Left renal cortex interstitium (tissue), 4 donors: ENCODE measurements at regions not wholly inside any gene's neighbourhood (a gene's known extent, or its start where the extent isn't known, plus 50 kb on each side); places are given as distances from the start of the nearest gene placed in this dataset.
"Not testable (repeated sequence)": the region's sequence is repeated elsewhere in the genome, so short reads cannot be mapped to it uniquely, and the experiment has no call there.

Experiments used
- DNase-seq, 4 donors: peaks; one replicate each; pipeline ENCODE4 v3.0.0-alpha.2; 2013; ENCODE audit warnings: low read depth in 4 of 4, low spot score in 2 of 4, missing footprints in 1 of 4

DNA sequence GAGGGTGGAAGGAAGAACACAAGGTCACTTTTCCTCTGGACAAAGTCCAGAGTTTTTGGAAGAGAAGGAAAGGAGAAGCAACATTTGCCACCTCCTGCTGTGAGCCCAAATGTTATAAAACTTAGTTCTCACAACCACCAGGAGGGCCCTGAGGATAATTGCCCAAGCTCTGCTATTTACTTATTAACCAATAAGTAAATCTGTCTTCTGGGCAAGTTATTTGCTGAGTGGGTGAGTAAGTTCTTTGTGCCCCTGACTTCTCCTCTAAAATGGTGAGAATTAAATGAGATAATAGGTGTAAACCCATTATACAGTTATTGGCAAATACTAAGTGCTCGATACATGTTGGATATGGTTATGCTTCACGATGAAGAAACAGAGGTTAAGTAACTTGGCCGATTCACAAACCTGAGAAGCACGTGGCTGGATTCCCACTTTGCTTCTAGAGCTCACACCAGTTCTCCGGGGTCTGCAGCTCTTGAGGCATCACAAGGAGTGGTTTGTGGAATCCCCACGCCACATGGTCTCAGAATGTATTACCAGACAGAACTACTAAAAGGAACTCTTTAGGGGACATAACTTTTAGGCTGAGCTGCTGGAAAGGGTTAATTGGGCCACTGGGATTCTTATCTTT, 164.1 kb downstream of the MYCN start:
- DNase-seq, result no peak

DNA sequence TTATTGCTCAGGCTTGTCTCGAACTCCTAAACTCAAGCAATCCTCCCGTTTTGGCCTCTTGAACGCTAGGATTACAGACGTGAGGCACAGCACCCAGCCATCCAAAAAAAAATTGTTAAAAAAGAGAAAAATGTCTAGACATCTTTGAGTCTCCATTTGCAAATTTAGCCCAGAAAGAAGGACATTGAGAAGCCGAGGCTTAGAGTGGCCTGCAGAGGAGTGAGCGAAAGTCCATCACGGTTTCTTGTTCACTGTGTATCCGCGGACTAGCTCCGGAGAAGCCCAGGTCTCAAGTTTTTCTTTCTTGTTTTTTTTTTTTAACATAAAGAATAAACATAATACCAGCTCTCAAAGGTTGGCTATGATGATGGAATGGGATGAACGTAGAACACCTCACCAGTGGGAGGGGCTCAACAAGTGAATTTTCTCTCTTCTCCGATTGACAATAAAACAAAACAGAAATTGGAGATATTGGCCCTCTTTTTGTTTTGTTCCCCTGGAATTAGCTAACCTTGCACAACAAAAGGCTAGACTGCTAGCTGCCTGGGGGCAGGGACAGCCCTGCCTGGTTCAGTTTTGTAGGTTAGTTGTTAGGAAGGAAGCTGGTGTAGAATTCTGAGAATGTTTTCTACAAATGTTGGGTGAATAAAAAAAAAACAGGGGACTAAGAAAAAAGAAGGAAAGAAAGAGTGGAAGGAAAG, 163.4 kb downstream of the MYCN start:
- DNase-seq, result no peak

DNA sequence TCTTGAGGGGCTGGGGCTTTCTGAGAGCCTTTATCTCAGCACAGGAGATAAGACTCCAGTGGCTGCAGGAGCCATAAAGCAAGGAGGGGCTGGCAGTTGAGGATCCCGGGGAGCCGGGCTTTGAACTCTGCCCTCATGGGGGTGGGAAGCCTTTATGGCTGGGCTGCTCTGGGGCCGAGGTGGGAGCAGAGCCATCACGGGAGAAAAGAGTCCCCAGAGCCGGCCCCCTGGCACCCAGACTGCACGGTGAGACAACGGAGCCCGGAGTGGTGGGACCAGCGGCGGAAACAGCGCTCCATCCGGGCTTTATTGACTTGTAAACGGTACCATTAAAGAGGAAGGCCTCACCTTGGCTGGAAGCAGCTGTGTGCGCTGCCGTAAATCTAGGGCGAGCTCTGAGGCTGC, 162.6 kb downstream of the MYCN start:
- no peak for DNase-seq

DNA sequence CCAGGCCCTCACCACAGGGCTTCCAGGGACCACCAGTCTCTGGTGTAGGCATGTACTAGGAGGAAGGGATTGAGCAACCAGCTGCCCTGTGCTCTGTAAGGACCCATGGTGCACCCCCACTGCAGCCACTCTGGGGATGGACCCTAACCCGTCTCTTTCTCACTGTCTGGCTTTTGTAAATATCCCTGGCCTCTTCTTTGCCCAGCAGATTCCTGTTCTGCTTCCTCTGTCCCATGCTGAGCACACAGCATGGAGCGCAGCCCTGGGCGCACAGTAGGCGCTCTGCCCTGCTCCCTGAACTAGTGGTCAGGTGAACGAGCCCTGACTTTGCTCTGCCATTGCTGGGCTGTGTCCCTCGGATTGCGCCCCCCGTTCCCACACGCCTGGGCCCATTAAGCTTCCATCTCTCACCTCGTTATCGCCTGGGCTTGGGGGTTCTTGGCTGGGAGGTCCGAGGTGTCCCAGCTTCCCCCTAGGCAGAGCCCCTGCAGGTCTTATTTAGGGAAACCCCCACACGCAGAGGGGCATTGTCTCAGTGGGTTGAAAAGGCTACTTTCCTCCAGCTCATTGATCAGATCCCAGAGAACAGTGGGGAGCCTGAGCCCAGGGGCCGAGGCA, 162.1 kb downstream of the MYCN start:
- no peak for DNase-seq

DNA sequence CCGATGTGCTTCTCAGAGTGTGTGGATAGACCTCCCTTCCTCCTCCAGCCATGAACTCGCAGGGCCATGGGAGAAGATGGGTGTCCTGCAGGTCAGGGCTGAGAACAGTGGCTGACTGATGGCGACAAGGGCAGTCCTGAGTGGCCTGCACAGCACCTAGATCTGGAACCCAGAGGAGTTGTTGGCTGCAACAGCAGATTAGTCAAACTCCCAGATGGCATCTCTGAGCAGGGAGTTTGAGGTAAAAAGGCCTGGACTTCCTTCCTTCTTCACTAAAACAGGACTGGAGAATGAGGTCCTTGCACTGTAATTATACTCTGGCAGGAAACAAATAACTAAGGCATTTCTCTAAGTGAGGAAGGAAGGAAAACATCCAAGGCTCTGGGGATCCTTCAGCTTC, 160.8 kb downstream of the MYCN start:
- no peak for DNase-seq

DNA sequence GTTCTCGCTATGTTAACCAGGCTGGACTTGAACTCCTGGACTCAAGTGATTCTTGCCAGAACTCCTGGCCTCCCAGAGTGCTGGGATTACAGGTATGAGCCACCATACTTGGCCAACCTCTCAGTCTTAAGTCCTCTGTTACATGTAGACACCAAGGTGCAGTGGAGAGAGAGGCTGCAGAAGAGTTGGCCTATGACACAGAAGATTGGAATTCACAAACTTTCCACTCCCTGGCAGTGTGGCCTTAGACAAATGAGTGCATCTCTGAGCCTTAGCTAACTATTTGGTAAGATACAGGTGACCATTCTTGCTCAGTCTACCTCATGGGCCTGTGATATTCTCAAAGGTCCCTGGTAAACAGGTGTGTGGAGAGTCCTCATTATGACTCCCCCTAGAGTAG, 159.7 kb downstream of the MYCN start:
- no peak for DNase-seq

DNA sequence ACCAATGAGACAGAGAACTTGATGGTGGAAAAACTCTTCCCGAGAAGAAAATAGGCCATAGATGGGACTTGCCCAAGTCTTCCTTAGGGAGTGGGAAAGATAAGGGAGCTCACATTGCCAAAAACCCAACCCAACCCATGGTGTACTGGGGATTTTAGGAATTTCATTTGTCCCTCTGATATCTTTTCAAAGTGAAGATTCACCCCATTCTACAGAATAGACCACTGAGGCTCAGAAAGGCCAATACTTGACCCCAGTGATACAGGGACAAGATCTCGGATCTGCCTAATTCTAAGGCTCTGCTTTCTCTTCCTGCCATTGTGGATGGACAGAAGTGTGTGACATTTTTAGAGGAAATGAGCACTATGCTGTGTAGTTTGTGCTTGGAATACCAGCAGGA, 159.0 kb downstream of the MYCN start:
- no peak for DNase-seq

DNA sequence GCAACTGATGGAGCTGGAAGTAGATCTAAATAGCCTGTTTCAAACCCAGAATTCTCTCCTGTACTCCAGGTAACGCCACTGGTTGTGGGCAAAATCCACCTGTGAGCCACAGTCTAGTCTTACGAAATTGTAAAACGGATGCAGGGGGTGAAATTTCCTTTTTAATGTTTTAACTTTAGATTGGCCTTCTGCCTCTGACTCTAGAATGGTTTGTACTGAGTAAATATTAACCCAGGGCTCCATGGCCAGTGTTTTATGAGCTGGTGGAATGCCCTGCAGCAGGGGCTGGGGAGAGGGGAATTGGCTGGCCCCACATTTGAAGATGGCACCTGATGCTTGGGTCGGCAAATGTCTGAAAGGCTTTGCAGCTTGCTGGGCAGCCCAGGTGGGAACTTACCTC, 156.6 kb downstream of the MYCN start:
- no peak for DNase-seq

DNA sequence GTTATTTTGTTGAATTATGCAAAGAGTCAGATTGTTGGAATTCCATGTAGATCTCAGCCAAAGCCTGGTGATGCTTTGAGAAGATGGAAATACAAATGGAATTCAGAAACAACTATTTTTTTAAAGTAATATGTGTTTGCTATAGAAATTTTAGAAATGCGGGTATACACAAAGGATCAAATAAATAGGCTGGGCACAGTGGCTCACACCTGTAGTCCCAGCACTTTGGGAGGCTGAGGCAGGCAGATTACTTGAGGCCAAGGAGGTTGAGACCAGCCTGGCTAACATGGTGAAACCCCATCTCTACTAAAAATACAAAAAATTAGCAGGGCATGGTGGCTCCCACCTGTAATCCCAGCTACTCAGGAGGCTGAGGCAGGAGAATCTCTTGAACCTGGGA, 155.1 kb downstream of the MYCN start:
- not testable (repeated sequence) for DNase-seq

DNA sequence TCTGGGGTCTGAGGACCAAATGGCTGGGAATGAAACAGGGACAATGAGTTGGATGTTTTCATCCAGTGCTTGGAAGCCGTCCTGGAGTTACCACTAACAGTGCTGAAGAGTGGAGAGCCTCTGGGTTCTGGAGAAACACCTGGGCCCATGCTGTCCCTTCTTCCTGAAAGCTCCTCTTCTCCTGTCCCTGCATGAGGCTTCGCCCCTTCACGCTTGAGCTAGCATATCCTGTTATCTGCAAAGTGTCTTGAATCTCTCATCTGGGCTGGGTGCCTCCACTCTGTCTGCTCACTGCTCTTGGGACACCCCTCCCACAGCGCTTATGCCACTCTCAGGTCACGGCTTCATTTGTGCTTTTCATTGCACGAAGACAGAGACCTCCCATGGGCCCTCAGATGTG, 154.5 kb downstream of the MYCN start:
- no peak for DNase-seq

DNA sequence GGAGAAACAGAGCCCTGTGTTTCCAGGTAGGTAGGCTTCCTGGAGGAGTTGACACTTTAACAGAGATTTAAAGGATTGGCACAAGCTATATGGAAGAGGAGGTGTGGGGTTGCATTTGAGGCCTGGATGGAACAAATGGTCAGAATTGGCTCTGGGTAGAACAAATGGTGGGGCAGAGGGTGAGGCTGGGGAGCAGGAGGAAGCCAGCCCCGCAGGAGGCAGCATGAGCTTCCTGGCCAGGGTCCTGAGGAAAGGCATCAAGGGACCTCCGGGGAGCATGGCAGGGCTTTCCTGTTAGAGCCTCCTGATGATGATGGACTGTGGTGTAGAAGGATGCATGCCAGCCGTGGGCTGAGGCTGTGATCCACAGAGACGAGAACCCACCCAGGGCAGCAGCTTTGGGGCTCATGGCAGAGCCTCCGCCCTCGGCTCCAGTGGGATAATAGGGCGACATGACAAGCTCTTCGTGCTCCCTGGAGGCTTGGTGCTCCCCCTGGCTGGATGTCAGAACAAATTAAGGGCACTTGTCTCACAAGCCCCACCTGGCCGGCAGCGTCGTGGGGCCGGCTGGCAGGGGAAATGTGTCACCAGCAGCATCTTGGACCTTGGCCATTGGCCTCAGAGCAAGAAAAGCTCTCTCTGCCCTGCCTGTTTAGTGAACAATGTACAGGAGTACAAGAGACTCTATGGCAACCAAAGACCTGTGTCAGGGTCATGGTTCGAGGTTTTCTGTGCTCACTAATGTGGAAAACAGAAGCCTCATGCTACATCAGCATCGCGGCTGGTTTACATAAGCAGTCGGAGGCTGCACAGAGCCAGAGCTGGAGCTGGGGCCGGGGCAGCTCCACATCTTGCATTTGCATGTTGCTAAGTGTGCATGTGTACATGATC, 153.5 kb downstream of the MYCN start:
- no peak for DNase-seq

DNA sequence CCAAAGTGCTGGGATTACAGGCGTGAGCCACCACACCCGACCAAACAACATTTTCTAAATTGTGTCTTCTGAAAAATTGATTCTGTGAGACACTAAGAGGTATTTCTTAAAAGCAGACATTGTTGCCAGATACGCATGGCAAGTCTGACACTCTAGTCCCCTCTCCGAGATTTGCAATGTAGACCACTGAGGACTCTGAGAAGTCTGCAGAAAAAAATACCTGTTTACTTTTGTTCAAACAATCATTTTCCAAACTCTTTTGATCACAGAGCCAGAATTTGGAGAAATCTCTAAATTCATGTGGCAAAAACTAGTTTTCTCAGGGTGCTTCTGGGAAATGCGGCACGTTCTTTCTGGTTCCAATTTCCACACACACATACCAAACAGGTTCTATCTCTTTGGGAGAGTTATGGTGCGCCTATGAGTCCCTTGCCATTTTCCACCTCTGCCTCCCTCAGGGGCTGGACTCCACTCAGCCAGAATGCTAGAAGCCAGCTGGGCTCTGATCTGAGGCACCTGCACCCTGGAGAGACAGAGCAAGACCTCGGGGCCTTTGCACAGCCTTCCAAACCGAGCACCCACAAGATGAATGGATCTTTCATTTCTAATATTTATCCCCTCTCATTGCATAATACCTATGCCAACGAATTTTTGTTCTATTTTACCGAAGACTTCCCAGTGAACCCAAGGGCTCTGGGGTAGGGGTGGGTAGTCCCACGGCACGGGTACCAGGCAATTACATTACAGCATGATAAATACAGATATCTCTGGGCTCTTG, 152.7 kb downstream of the MYCN start:
- no peak for DNase-seq

DNA sequence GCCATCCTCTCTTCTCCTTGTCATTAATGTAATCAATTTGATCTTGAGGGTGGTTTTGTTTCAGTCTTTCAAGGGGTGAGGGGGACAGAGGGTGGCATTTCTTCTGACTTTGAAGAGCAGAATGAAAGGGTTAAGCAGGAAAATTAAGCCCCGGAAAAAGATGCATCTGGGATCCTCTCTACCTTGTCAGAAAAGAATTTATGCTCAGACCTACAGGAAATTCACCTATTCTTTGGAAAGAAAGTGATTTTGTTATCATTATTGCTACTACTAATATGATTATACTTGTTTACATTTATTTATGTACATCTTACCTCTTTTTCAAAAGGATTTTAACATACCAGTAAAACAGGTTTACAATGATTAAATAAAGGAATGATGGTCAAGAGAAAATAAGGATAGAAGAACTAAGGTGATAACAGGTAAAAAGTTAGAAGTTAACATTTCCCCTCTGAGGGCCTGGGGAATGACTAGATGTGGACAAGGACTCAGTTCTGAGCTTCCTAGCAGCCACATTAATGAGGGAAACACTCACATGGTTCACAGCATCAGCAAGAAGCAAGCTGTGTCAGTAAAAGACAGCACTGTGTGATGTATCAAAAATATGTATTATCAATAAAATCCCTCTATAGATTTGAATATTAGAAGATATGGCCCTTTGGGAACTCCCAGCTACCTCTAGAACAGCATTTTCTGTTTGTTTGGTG, 151.4 kb downstream of the MYCN start:
- DNase-seq, result no peak

DNA sequence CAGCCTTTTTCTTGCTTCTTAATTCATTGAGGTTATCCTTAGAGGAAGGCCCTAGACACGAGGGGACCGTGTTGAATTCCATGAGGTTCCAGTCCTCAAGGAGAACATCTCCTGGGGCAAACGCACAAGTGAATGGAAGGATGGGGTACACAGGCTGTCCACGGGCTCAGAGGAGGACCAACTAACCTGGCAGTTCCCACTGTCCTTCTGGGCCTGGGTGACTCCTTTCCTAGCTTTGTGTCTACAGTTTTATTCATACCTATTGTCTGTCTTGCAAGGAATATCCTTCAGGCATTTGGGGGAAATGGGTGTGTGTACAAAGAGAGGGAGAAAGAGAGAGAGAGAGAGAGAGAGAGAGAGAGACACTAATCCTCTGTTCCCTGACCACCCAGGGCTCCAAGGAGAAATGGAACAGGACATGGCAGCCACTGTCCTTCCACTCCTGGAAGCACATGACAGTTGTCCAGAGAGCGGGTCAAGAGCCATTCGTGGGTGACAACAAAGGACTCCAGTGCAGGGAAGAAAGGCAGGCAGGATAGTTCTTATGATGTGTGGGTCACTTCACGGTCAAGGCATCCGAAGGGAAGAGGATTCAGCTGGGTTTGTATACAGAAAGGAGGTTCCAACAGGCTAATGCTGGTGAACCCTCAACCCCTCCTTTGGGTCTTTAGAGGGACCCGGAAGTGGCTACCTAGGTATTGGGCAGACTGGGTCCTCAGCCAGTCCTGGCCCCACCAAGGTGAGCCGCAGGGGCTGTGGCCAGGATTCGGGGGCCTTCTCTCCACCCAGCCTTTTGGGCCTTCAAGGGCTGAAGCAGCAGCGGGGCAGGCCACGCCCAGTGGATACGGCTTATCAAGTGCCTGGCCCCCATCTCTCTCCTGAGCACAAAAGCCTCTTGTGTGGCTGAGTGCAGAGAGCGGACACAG, 150.6 kb downstream of the MYCN start:
- no peak for DNase-seq

DNA sequence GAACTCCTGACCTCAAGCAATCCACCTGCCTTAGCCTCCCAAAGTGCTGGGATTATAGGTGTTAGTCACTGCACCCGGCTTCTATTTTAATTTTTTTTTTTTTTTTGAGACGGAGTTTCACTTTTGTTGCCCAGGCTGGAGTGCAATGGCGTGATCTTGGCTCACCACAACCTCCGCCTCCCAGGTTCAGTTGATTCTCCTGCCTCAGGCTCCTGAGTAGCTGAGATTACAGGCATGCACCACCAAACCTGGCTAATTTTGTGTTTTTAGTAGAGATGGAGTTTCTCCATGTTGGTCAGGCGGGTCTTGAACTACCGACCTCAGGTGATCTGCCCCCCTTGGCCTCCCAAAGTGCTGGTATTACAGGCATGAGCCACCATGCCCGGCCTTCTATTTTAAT, 149.1 kb downstream of the MYCN start:
- DNase-seq, result not testable (repeated sequence)

DNA sequence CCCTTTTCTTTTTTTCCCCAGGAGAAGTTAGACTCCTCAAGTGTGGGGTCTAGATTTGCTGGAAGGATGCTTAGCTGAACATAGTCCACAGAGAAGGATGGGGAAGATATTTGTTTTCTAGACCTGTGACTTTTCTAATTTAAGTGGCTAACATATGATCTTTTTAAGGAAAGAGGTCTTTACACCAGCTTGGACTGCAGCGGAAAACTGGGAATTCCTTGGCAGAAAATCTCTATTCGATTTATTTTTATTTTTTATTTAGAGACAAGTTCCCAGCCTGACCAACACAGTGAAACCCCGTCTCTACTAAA, 148.4 kb downstream of the MYCN start:
- DNase-seq, result no peak

DNA sequence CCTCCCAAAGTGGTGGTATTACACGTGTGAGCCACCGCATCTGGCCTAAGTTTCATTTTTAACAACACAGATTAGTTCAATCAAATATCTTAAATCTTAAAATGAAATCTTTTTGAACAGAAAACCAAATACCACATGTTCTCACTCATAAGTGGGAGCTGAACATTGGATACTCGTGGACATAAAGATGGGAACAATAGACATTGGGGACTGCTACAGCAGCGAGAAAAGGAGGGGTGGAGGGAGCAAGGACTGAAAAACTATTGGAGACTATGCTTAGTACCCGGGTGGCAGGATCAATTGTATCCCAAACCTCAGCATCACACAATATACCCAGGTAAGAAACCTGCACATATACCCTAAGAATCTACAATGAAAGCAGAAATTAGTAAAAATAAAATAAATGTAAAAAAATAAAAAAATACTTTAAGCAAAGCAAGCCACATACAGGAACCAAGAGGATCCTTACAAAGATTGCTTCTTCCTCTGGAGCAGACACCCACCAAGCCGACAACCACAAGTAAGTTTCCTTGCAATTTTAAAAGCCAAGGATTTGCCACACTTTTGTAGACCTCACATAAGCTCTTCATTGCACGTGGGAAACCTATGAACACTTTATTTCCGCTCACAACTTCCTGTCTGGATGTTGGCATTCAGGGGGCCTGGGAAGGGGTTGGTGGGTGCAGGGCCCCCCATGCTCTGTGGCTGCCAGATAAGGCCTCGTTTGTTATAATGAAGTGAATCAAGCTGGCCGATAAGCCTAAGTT, 147.9 kb downstream of the MYCN start:
- DNase-seq, result no peak

DNA sequence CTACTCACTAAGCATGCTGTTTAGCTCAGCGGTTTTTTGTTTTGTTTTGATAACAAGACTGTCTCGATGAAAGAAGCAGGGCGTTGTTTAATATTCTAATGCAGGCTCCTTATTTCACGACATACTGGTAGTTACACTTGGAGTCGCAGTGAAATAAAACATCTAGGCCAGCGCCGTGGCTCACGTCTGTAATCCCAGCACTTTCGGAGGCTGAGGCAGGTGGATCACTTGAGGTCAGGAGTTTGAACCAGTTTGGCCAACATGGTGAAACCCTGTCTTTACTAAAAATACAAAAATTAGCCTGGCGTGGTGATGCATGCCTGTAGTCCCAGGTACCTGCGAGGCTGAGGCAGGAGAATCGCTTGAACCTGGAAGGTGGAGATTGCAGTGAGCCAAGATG, 145.8 kb downstream of the MYCN start:
- DNase-seq, result not testable (repeated sequence)
